H1 (cell line): ENCODE measurements at regions not wholly inside any gene's neighbourhood (a gene's known extent, or its start where the extent isn't known, plus 50 kb on each side); places are given as distances from the start of the nearest gene placed in this dataset.
A peak's percentile ranks its signal among the peaks of the same experiment; 100 is the strongest.

Experiments used
- CTCF ChIA-PET: fragments of 300-600 bp; sonication (Branson Sonifier 250); formaldehyde crosslinking; loops from one replicate; lab custom pipeline; 2021; ENCODE audit not compliant: partially characterized antibody; lab: Charles Lee
- POLR2A ChIA-PET: fragments of 300-600 bp; sonication (Branson Sonifier 250); formaldehyde crosslinking; loops from one replicate; lab custom pipeline; 2021; ENCODE audit warnings: inconsistent platforms; ENCODE audit not compliant: partially characterized antibody; lab: Charles Lee
- DNase-seq, 2 experiments: peaks; one replicate each; pipeline versions ENCODE4 v3.0.0 to v3.0.0-alpha.2; 2010 to 2022; ENCODE audit warnings: low spot score in 2 of 2, low read depth in 1 of 2, mixed read lengths in 1 of 2
- FAIRE-seq: peaks from 2 replicates; lab custom pipeline; 2011; peaks lifted over from hg19 to GRCh38; lab: Jason Lieb, UNC
- H2AFZ ChIP-seq: 2 replicates; pipeline ENCODE4 v1.8.1; 2012; ENCODE audit warnings: low read length, inconsistent platforms
- H2AK5ac ChIP-seq: 2 replicates; pipeline ENCODE4 v1.6.1; 2013; ENCODE audit warnings: low read depth, low read length
- H2BK120ac ChIP-seq: replicated peaks from 2 replicates; pipeline ENCODE3; 2013; ENCODE audit warnings: low read depth, low read length, inconsistent platforms
- H2BK12ac ChIP-seq: 2 replicates; pipeline ENCODE4 v1.6.1; 2013; ENCODE audit warnings: low read depth, low read length
- H2BK15ac ChIP-seq: 2 replicates; pipeline ENCODE4 v1.6.1; 2013; ENCODE audit warnings: low read length
- H2BK20ac ChIP-seq: 2 replicates; pipeline ENCODE4 v1.6.1; 2013; ENCODE audit warnings: low read length
- H2BK5ac ChIP-seq: 2 replicates; pipeline ENCODE4 v1.6.1; 2013; ENCODE audit warnings: low read depth, low read length
- H3K14ac ChIP-seq: 2 replicates; pipeline ENCODE4 v1.6.1; 2013; ENCODE audit warnings: inconsistent platforms; ENCODE audit not compliant: insufficient read length
- H3K18ac ChIP-seq: 2 replicates; pipeline ENCODE4 v1.6.1; 2013; ENCODE audit warnings: low read length; ENCODE audit errors: extremely low read depth
- H3K23ac ChIP-seq: 2 replicates; pipeline ENCODE4 v1.6.1; 2013; ENCODE audit warnings: inconsistent platforms; ENCODE audit not compliant: insufficient read length
- H3K23me2 ChIP-seq: 2 replicates; pipeline ENCODE4 v1.6.1; 2013; ENCODE audit warnings: low read depth, low read length
- H3K27ac ChIP-seq: 2 replicates; pipeline ENCODE4 v1.6.1; 2011; ENCODE audit warnings: low read depth, low read length, inconsistent platforms
- H3K27me3 ChIP-seq, 4 experiments: replicated peaks in 1 of 4; 1 replicate in 1 of 4; 2 replicates in 3 of 4; pipeline versions ENCODE4 v1.6.1 to v1.8.1; 2011 to 2013; ENCODE audit warnings: low read length in 3 of 4, mild to moderate bottlenecking in 3 of 4, inconsistent platforms in 2 of 4, mixed read lengths in 2 of 4, moderate library complexity in 1 of 4; ENCODE audit not compliant: control insufficient read depth in 3 of 4, insufficient read depth in 3 of 4; ENCODE audit errors: extremely low read depth in 1 of 4
- H3K36me3 ChIP-seq, 4 experiments: 2 replicates each; pipeline versions ENCODE4 v1.6.1 to v1.8.1; 2011 to 2013; ENCODE audit warnings: mild to moderate bottlenecking in 4 of 4, low read length in 3 of 4, moderate library complexity in 2 of 4, control low read depth in 1 of 4, inconsistent platforms in 1 of 4; ENCODE audit not compliant: insufficient read depth in 4 of 4, control insufficient read depth in 2 of 4
- H3K4ac ChIP-seq: replicated peaks from 2 replicates; pipeline ENCODE3; 2013; ENCODE audit warnings: low read length, low read depth, mixed read lengths, inconsistent platforms; ENCODE audit not compliant: insufficient read length
- H3K4me1 ChIP-seq, 4 experiments: replicated peaks in 1 of 4; 1 replicate in 1 of 4; 2 replicates in 3 of 4; pipeline versions ENCODE4 v1.6.1 to v1.8.1; 2011 to 2013; ENCODE audit warnings: low read length in 3 of 4, inconsistent platforms in 2 of 4, mixed read lengths in 1 of 4; ENCODE audit not compliant: insufficient read depth in 4 of 4, control insufficient read depth in 3 of 4
- H3K4me2 ChIP-seq, 2 experiments: 2 replicates each; pipeline versions ENCODE4 v1.6.1 to v1.8.1; 2011 to 2013; ENCODE audit warnings: low read depth in 2 of 2, low read length in 2 of 2, control low read depth in 1 of 2, inconsistent platforms in 1 of 2, mild to moderate bottlenecking in 1 of 2; ENCODE audit not compliant: insufficient read depth in 1 of 2
- H3K4me3 ChIP-seq, 4 experiments: fragments of 200-600, 300-600 bp in 1 of 4; sonication (generic), shearing (Covaris generic), sonication (Bioruptor Twin) in 1 of 4; 2 replicates each; pipeline versions ENCODE4 v1.5.1 to v1.8.1; 2011 to 2016; ENCODE audit warnings: low read length in 4 of 4, low read depth in 3 of 4, control low read depth in 2 of 4, inconsistent platforms in 2 of 4, mild to moderate bottlenecking in 2 of 4, mixed read lengths in 1 of 4, moderate library complexity in 1 of 4; ENCODE audit not compliant: insufficient read depth in 2 of 4; ENCODE audit errors: extremely low read depth in 1 of 4
- H3K56ac ChIP-seq: replicated peaks from 2 replicates; pipeline ENCODE3; 2013; ENCODE audit warnings: low read depth, mild to moderate bottlenecking, mixed read lengths, low read length, inconsistent platforms; ENCODE audit not compliant: insufficient read length
- H3K79me1 ChIP-seq: 2 replicates; pipeline ENCODE4 v1.6.1; 2013; ENCODE audit warnings: low read depth, low read length, control low read depth
- H3K79me2 ChIP-seq, 2 experiments: 2 replicates each; pipeline versions ENCODE4 v1.6.1 to v1.8.1; 2012 to 2013; ENCODE audit warnings: low read length in 2 of 2, mild to moderate bottlenecking in 2 of 2, inconsistent platforms in 1 of 2; ENCODE audit not compliant: insufficient read depth in 2 of 2, control insufficient read depth in 1 of 2
- H3K9ac ChIP-seq, 4 experiments: replicated peaks in 1 of 4; 1 replicate in 1 of 4; 2 replicates in 3 of 4; pipeline versions ENCODE4 v1.6.1 to v1.8.1; 2011 to 2013; ENCODE audit warnings: low read depth in 3 of 4, low read length in 3 of 4, control low read depth in 2 of 4, mild to moderate bottlenecking in 2 of 4, moderate library complexity in 2 of 4, inconsistent platforms in 1 of 4; ENCODE audit errors: extremely low read depth in 1 of 4
- H3K9me3 ChIP-seq, 2 experiments: 2 replicates each; pipeline versions ENCODE4 v1.6.1 to v1.8.1; 2012 to 2013; ENCODE audit warnings: mild to moderate bottlenecking in 2 of 2, moderate library complexity in 2 of 2, control low read depth in 1 of 2, inconsistent platforms in 1 of 2, low read depth in 1 of 2, low read length in 1 of 2, mixed read lengths in 1 of 2; ENCODE audit not compliant: insufficient read depth in 2 of 2
- H4K20me1 ChIP-seq, 2 experiments: replicated peaks in 1 of 2; 2 replicates each; pipeline versions ENCODE3 to v1.8.1; 2011 to 2013; ENCODE audit warnings: inconsistent platforms in 2 of 2, low read length in 2 of 2, mild to moderate bottlenecking in 1 of 2; ENCODE audit not compliant: insufficient read depth in 2 of 2, control insufficient read depth in 1 of 2
- H4K5ac ChIP-seq: 2 replicates; pipeline ENCODE4 v1.6.1; 2013; ENCODE audit warnings: low read length, low read depth, mixed read lengths, inconsistent platforms; ENCODE audit not compliant: insufficient read length
- H4K8ac ChIP-seq: 2 replicates; pipeline ENCODE4 v1.8.0; 2013; ENCODE audit warnings: mild to moderate bottlenecking, moderate library complexity, low read length, inconsistent platforms; ENCODE audit not compliant: insufficient read depth; ENCODE audit errors: extremely low read depth
- H4K91ac ChIP-seq: replicated peaks from 2 replicates; pipeline ENCODE3; 2013; ENCODE audit warnings: low read length, mixed read lengths, inconsistent platforms; ENCODE audit not compliant: insufficient read length
- BACH1 ChIP-seq: IDR thresholded peaks from 2 replicates; pipeline ENCODE4 v1.6.1; 2012; ENCODE audit warnings: low read length, improper control_type of control experiment
- CTBP2 ChIP-seq: IDR thresholded peaks from 2 replicates; pipeline ENCODE4 v1.7.0; 2011; ENCODE audit warnings: borderline replicate concordance, mild to moderate bottlenecking, moderate library complexity, mixed read lengths, low read length; ENCODE audit not compliant: insufficient read depth, insufficient read length
- GTF2F1 ChIP-seq: IDR thresholded peaks from 2 replicates; pipeline ENCODE4 v1.6.1; 2012; ENCODE audit warnings: low read depth, low read length, improper control_type of control experiment, borderline replicate concordance
- JUND ChIP-seq: IDR thresholded peaks from 2 replicates; pipeline ENCODE4 v1.6.1; 2011; ENCODE audit warnings: mild to moderate bottlenecking, improper control_type of control experiment, low read length
- MAFK ChIP-seq: IDR thresholded peaks from 2 replicates; pipeline ENCODE4 v1.6.1; 2012; ENCODE audit warnings: low read depth, mild to moderate bottlenecking, improper control_type of control experiment, low read length
- RBBP5 ChIP-seq: IDR thresholded peaks from 2 replicates; pipeline ENCODE4 v1.7.1; 2012; ENCODE audit warnings: low read depth, mild to moderate bottlenecking, inconsistent platforms, low read length, moderate library complexity, borderline replicate concordance
- RNF2 ChIP-seq: fragments of 200-900, 300-1000 bp; sonication (generic); IDR thresholded peaks from 2 replicates; pipeline ENCODE4 v1.7.1; 2016; ENCODE audit warnings: borderline replicate concordance, low read depth, mild to moderate bottlenecking, antibody characterized with exemption, low read length; ENCODE audit not compliant: poor library complexity, severe bottlenecking; ENCODE audit errors: missing control alignments
- SIRT6 ChIP-seq: IDR thresholded peaks from one replicate; pipeline ENCODE4 v1.7.1; 2012; ENCODE audit warnings: low read length, inconsistent platforms
- SIX5 ChIP-seq: IDR thresholded peaks from 2 replicates; pipeline ENCODE4 v1.6.1; 2011; ENCODE audit warnings: mild to moderate bottlenecking, low read depth, low read length
- SUZ12 ChIP-seq: fragments of 200-600 bp; sonication (generic); IDR thresholded peaks from 2 replicates; pipeline ENCODE4 v1.6.1; 2012; ENCODE audit warnings: mild to moderate bottlenecking, inconsistent platforms, low read length, moderate library complexity, mixed read lengths
- WGBS, 2 experiments: shearing (Covaris generic) in 1 of 2; methylation state at CpG; one replicate each; pipeline versions ENCODE4 v1.1.6 to v1.1.7; 2013 to 2015; ENCODE audit warnings: low lambda C conversion rate in 2 of 2, mixed read lengths in 2 of 2, inconsistent platforms in 1 of 2, low coverage in 1 of 2, missing lambda C conversion rate in 1 of 2; ENCODE audit not compliant: insufficient replicate concordance in 2 of 2, insufficient coverage in 1 of 2, insufficient read length in 1 of 2; ENCODE audit errors: extremely low coverage in 1 of 2, missing lambda C conversion rate in 1 of 2; 5-methylcytosine and 5-hydroxymethylcytosine counted together
- TF ChIP-seq, protein P1 (sequence below): IDR thresholded peaks from 2 replicates; pipeline ENCODE4 v1.6.1; 2012; ENCODE audit warnings: low read length, inconsistent platforms

DNA sequence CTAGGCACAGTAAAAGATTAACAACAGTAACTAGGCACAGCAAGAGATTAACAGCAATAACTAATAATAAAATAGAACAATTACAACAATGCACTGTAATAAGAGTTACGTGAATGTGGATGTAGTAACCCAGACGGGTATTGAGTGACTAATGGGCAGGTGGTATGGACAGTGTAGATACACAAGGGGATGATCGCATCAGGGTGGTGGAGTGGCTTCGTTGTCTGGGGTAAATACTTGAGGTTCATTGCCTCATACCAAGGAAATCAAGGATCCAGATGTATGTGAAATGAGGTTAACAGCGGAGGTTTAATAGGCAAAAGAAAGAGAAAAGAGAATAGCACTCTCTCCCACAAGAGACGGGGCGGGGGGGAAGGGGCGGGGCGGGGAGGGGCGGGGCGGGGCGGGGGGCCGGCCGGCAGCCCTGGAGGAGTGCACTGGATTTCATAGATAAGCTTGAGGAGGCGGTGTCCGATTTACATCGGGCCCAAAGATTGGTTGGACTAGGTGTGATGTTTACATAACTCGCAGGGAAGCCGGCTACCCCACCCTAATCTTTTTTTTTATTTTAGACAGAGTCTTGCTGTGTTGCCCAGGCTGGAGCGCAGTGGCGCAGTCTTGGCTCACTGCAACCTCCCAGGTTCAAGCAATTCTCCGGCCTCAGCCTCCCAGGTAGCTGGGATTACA, 106.3 kb downstream of the KCTD15 start:
- no peak overlapping the region for H3K14ac ChIP-seq
- H3K4ac ChIP-seq, result no peak overlapping the region
- no peak overlapping the region; a peak in 1 of 4 replicates for H3K4me2 ChIP-seq
- no peak overlapping the region for H2BK120ac ChIP-seq
- H3K4me1 ChIP-seq, result peaks cover 4 to 10% (median 6%) of the 10 kb centered on the region in 4 experiments; a peak in 5 of 7 replicates
- H4K8ac ChIP-seq, result no peak overlapping the region
- H3K36me3 ChIP-seq, result no peaks in the 10 kb centered on the region
- no peak overlapping the region for H2BK15ac ChIP-seq
- no peak overlapping the region for H3K4me3 ChIP-seq
- peaks cover 5 to 10% of the 10 kb centered on the region in 2 experiments; a peak in 1 of 4 replicates for H3K9me3 ChIP-seq
- no peak overlapping the region for H3K18ac ChIP-seq
- H2BK12ac ChIP-seq, result no peak overlapping the region
- H3K27ac ChIP-seq, result no peak overlapping the region
- 84% methylated on average over 11 of the region's 22 CpGs; no CpG with 5 or more reads in 1 of the 2 experiments for WGBS, 2 experiments
- no peak overlapping the region for H2AK5ac ChIP-seq
- no peak overlapping the region for H3K23ac ChIP-seq
- no peak overlapping the region for H2BK20ac ChIP-seq
- no peaks in the 10 kb centered on the region for H3K79me2 ChIP-seq
- no peaks in the 10 kb centered on the region; the same call in 1 of the 2 replicates for H3K79me1 ChIP-seq
- H4K5ac ChIP-seq, result peak overlapping the region; percentile 57
- H4K20me1 ChIP-seq, result no peaks in the 10 kb centered on the region
- H2BK5ac ChIP-seq, result no peak overlapping the region
- H3K9ac ChIP-seq, result no peak overlapping the region
- H3K27me3 ChIP-seq, result no peaks in the 10 kb centered on the region; a peak in 2 of 7 replicates
- CTCF ChIA-PET, result interaction anchor here (0.5 kb wide), 1 partner anchor 12 kb away, joined by 3 read pairs; no protein-coding TSS in a partner anchor
- 0 out of 2 replicates have a peak overlapping the region, but pooled peaks have one; percentile 64 for H2AFZ ChIP-seq
- peaks cover 15% of the 10 kb centered on the region; the same call in 1 of the 2 replicates for H3K23me2 ChIP-seq
- H4K91ac ChIP-seq, result no peak overlapping the region
- FAIRE-seq (no peak), DNase-seq (no peak)
- H3K56ac ChIP-seq, result no peak overlapping the region
- POLR2A ChIA-PET, result interaction anchor here (1.1 kb wide), 1 partner anchor 106 kb away, joined by 3 read pairs; no protein-coding TSS in a partner anchor
- no peak for TF ChIP-seq SIX5
- TF ChIP-seq SIRT6, result no peak
- no peak for TF ChIP-seq JUND
- no peak for TF ChIP-seq RNF2
- TF ChIP-seq, protein P1, sequence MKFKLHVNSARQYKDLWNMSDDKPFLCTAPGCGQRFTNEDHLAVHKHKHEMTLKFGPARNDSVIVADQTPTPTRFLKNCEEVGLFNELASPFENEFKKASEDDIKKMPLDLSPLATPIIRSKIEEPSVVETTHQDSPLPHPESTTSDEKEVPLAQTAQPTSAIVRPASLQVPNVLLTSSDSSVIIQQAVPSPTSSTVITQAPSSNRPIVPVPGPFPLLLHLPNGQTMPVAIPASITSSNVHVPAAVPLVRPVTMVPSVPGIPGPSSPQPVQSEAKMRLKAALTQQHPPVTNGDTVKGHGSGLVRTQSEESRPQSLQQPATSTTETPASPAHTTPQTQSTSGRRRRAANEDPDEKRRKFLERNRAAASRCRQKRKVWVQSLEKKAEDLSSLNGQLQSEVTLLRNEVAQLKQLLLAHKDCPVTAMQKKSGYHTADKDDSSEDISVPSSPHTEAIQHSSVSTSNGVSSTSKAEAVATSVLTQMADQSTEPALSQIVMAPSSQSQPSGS, result no peak
- no peak for TF ChIP-seq SUZ12
- TF ChIP-seq RBBP5, result no peak
- no peak for TF ChIP-seq CTBP2
- no peak for TF ChIP-seq GTF2F1
- no peak for TF ChIP-seq MAFK
- TF ChIP-seq BACH1, result no peak
